HG03196 (cell line): ENCODE measurements at regions not wholly inside any gene's neighbourhood (a gene's known extent, or its start where the extent isn't known, plus 50 kb on each side); places are given as distances from the start of the nearest gene placed in this dataset.

Experiments
- ATAC-seq: cut with Tn5 transposase; IDR thresholded peaks from one replicate; pipeline ENCODE4 v1.9.1; 2021; ENCODE audit not compliant: unreplicated experiment

- no peak for ATAC-seq
Observed at GRCh38 chr13:108006619-108007018, 208.7 kb downstream of the LIG4 start.

DNA sequence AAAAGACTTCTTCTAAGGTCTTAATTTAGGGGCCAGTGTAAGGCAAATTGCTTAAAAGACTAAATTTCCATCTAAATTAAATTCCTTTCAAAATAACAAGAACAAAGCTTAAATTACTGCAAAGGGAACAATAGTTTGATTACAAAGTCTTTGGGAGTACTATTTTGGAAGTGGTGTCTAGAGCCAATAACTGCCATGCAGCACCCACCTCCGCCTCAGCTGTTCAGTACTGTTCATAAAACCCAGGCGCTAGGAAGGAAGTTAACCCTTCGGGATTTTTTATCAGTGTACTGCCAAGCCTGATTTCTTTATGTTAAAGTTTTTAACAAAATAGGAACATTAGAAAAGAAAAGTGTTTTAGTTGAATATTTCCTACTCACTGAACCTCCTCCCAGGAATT, 210.1 kb downstream of the LIG4 start:
- no peak for ATAC-seq

DNA sequence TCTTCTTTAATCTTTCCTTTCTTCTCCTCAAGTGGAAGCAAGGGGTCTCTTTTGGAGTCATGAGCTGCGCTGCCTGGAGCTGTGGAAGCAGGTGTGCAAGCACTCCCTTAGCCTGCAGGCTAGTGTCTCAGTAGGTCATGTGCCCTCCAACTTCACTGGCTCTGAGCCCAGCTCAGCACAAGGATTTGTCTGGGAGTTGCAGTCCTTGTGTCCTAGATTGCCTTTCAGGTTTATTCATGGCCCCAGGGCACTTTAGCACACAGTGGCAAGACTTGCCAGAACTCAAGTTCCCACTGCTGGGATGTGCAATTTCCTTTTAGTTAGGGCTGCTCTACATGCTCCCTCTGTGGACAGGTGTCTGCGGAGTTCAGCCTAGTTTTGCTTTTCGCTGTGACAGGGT, 211.7 kb downstream of the LIG4 start:
- no peak for ATAC-seq

DNA sequence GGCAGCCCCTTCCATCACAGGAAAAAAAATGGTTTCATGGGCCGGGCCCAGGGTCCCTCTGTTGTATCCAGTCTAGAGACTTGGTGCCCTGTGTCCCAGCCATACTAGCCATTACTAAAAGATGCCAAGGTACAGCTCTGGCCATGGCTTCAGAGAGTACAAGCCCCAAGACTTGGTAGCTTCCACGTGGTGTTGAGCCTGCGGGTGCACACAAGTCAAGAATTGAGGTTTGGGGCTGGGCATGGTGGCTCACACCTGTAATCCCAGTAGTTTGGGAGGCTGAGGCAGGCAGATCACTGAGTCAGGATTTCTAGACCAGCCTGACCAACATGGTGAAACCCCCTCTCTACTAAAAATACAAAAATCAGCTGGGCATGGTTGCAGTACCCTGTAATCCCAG, 214.3 kb downstream of the LIG4 start:
- ATAC-seq, result no peak

- no peak for ATAC-seq
Observed at GRCh38 chr13:107999751-108000150, 215.6 kb downstream of the LIG4 start.

DNA sequence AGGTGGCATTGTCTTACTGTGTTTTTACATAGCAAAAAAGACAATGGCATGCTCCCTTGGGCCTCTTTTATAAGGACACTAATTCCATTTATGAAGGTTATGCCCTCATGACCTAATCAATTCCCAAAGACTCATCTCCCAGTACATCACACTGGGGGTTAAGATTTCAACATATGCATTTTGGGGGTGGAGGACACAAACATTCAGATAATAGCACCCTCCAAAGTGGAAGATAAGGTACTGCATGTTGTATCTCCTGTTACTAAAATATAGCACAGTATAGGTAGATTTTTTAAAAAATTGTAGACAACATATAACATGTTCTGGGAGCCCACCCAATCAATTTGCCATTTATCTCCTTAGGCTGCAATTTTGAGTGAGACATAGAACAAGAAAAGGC, 221.2 kb downstream of the LIG4 start:
- no peak for ATAC-seq

DNA sequence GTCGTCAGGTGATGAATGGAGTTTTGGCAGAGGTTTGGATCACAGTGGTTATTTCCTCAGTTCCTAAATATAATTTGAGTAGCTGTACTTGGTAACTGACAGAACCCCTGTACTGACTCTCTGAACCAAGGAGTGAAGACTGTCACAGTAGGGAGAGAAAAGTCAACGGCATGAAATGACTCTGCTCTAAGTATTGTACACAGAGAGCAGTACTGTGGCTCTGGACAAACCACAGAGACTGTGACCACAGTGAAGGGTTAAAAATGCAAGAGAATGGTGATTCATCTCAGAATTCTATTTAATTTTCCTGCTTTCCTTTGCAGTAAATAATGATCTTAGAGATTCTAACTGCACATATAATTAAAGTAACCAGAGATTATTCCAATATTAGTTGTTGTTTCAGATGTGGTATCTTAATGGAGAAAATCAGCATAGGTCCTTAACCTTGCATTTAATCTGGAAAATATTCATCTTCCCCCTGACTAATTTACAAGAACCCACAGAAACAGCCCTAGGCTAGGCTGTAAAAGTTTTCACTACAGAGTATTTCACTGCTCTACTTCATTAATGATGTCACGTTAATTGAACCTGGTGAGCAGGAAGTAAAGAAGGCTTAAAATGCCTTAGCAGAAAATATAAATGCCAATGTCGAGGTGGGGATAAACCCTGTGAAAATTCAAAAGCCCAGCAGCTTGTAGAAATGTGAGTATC, 221.9 kb downstream of the LIG4 start:
- peak; percentile 90 for ATAC-seq

DNA sequence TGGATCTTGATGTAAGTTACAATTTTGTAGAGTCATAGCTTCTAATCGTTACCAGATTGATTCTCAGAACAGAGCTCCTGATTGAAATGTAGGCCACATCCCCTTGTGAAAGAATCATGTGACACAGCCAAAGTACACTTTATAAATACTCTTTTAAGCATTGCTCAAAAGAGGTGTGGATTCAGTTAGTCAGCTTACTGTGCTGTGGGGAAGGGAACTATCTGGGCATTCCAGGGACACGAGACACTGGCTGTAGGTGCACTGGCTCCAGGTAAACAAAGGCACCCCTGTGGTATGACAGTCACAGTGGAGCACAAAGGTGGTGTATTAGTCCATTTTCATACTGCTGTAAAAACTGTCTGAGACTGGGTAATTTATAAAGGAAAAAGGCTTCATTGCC, 222.8 kb downstream of the LIG4 start:
- no peak for ATAC-seq

DNA sequence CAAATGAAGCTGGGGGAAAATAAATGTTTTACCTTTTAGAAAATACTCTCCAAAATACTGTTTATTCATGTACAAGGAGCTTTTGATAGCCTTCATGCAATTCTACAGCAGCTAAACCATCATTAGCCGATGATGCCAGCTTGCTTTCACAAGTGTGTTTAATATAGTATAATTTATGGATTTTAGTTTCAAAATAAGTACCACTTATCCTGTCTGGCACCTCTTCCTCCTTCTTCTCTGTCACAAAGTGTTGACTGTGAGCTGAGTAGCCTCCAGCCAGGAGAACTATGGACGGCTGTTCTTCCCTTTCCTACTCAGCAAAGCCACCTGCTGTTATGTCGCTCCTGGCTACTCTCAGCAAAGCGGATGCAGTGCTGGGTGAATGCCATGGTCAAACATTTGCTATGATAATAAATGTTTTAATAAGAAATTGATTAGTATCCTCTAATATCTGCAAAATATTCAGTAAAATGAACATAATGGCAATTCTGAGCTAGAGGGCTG, 238.2 kb downstream of the LIG4 start:
- ATAC-seq, result no peak

DNA sequence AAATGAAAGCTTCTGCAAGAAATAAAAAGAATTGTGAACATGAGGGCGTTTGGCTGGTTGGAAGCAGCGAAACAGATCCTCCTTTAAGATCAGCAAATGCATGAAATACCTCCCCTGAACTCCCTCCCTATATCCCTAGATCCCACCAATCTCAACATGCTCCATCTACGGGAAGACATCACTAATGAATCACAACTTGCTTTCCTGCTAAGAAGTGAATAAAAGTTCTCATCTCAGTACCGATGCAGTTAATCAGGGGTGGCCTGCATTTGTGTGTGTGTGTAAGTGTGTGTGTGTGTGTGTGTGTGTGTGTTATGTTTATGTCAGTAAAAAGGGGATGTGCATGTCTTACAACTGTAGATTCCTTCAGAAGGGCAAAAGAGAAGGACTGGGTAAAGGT, 238.7 kb downstream of the LIG4 start:
- no peak for ATAC-seq

DNA sequence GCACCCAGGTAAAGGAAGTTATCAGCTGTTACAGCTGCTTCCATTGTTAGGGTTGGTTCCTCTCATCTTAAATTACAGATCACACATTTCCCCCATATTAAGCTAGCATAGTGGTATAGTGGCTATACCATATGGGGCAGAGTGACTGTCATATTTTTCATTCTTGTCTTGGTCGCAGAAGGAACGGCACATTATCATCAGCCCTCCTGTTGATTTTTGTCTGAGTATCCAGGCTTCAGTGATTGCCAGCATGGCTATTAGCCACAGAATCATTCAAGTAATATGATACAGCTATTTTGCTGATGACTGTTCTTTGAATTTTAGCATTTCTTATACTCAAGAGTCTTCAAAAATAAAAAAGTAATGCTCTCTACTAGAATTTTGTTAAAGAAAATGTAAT, 240.9 kb downstream of the LIG4 start:
- ATAC-seq, result no peak

DNA sequence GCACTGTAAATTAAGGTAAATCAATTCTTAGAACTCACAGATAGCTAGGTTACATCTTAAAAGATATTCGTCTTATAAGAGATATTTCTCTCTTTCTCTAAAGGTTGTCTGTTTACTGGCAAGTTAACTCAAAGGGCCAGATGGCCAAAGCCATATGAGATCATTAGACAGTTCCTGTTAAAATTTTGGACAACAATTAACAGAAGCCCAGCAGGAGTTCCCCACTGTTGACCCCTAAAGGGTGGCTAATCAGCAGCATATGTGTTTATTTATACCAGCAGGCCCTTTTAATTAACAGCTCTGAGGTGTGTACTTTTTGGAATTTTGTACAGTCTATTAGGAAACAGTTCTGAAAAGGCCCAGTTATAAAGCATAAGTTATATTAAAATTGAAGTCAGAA, 245.8 kb downstream of the LIG4 start:
- no peak for ATAC-seq

DNA sequence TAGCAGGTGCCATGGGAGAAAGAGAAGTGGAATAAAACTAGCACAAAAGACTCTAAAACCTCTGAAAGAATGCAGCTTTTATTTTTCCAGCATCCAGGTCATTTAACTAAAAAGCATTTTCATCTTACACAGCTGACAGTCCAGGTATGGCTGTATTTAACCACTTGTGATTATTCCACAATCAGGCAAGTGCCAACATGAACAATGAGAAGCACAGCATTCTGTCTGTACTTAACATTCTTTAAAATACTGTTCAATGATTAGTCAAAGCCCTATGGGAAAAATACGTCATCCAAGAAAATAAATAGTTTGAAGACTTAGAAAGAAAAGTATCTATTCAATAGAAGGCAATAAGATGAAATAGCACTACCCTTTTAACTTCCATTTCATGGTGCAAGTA, 246.9 kb downstream of the LIG4 start:
- no peak for ATAC-seq

DNA sequence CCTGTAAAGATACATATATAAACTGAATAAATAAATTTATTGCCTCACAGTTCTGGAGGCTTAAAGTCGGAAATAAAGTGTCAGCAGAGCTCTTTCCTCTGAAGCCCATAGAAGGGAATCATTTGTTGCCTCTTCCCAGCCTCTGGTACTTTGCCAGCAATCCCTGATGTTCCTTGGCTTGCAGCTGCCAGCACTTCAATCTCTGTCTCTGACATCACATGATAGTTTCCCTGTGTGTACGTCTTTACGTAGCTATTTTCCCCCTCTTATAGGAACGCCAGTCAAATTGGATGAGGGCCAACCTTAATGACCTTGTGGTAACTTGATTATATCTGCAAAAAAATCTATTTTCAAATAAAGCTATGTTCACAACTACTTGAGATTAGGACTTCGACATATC, 250.9 kb downstream of the LIG4 start:
- no peak for ATAC-seq

- ATAC-seq, result no peak
Observed at GRCh38 chr13:107961849-107962608, 253.3 kb downstream of the LIG4 start.

DNA sequence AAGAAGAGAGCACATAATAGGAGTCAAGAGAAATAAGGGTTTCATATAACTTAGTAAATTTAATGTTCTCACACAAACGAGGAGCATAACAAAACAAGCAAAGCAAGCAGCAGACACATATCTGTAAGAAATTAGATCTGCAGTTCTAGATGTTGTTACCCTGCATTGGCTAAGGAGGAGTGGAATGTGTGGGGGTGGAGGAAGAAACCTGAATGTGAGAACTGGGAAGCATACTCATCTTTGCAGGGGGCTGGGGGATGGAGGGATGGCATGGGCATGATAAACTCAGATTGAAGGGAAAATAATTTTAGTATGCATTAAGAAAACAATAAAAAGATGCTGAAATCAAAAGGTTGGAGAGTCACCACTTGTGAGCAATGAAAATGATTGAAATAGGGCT, 255.0 kb downstream of the LIG4 start:
- no peak for ATAC-seq

GRCh38 chr13:107956889-107957288, 258.4 kb downstream of the LIG4 start:
- no peak for ATAC-seq

DNA sequence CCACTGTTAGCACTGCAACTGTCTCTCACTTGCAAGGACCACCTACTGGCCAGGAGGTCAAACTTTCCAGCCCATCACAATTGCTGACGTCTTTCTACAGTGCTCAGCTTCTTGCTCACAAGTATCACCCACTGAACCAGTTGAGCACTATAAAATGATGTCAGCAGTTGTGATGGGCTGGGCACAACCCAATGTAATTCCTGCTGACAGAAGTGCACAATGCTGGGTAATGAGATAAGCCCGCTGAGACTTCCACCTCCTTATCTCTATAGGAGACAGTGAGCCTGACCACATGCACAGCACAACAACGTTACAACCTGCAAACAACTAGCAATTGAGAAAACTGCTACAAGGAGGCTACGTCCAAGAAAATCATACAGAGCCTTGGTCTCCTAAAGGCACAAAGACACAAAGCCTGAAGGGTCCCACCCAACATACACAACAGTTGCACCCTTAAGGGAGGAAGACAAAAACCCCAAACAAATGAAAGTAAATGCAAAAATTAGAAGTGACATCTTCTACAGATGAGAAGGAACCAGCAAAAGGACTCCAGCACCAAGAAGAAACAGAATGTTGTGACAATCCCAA, 273.2 kb downstream of the LIG4 start:
- ATAC-seq, result no peak

DNA sequence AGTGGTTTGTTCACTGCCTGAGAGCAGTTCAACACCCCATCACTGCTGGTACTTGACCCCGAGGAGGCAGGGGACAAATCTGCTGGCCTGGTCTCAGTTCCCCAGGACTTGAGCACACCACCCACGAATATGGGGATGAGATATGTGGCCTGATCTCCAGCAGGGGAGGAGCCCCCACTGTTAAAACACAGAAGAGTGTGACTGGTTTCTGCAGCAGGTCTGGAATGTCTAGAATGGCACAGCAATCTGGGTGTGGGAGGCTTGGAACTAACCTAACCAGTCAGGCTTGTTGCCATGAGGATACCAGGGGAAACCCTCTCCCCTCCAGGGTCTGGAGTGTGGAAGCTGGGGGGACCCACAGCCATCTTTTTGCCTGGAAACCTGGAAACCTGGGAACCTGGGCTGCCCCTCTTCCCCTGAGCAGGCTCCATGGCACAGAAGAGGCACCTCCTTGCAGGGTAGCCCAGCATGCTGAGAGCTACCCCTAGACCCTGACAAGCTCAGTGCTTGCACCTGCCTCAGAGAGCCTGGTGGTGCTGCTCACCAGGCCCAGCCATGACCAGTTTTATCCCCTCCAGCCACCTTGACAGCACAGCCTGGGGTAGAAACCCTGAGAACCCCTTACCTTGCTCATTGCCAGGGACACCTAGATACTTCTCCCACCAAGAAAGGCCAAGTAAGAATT, 273.8 kb downstream of the LIG4 start:
- ATAC-seq, result no peak

DNA sequence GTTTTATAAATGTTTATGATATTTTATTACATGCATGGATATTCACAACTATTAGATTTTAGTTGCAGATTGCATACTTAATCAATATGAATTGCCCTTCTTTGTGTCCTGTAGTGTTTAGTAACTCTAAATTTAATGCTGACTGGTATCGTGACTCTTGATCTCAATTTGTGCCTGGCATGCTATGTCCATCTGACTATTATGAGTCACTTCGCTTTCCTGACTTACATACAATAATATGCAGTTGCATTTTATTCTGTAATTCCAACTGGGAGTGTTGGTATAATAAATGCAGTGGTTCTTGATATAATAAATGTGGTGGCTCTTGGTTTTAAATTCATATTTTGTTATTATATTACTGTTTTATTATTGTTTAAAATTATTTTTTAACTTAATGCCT, 277.5 kb downstream of the LIG4 start:
- ATAC-seq, result no peak

DNA sequence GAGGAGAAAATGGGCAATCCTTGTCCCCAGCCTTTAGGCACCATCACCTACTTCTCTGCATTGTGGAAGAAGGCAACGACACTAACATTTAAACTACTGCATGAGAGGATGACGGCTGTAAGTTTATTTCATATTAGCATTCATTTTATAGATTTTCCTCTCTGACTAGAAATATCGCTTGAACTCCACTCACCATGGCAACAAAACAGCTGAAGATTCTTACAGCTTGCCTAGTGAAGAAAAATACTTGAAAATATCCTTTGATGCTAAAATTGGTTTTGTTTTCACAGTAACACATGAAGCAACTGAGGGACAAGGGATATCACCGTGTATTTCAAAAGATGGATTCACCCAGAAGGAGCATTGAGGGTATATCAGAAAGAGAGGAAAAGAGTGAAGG, 284.3 kb downstream of the LIG4 start:
- no peak for ATAC-seq

DNA sequence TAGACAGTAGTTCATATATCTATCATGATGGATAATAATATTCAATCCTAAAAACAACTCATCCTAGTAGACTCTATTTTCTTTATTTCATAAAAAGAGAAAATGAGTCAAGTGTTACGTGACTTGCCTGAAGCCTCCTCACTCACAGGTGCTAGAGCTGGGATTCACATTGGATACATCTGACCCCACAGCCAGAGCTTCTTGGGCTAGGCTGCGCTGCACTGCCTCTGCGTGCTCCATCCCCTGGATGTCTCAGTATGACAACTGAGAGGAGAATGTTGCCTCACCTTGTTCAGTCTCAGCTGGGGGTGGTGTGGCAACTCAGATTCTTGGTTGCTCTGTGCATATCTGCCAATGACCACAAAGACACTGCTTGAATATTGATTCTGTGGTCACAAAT, 286.6 kb downstream of the LIG4 start:
- no peak for ATAC-seq
